ENCODE measurements at regions not wholly inside any gene's neighbourhood (a gene's known extent, or its start where the extent isn't known, plus 50 kb on each side); places are given as distances from the start of the nearest gene placed in this dataset.

GRCh38 chr3:186454881-186455703, 89.1 kb downstream of the CRYGS start:
- TF ChIP-seq POLR2A (IDR thresholded peaks at IDR 0.05), result no peak
- TF ChIP-seq CTCF (IDR thresholded peaks at IDR 0.05), result no peak

Measured in tibial nerve (tissue), 3 donors.